ENCODE measurements at regions not wholly inside any gene's neighbourhood (a gene's known extent, or its start where the extent isn't known, plus 50 kb on each side); places are given as distances from the start of the nearest gene placed in this dataset.

- TF ChIP-seq, protein P1, sequence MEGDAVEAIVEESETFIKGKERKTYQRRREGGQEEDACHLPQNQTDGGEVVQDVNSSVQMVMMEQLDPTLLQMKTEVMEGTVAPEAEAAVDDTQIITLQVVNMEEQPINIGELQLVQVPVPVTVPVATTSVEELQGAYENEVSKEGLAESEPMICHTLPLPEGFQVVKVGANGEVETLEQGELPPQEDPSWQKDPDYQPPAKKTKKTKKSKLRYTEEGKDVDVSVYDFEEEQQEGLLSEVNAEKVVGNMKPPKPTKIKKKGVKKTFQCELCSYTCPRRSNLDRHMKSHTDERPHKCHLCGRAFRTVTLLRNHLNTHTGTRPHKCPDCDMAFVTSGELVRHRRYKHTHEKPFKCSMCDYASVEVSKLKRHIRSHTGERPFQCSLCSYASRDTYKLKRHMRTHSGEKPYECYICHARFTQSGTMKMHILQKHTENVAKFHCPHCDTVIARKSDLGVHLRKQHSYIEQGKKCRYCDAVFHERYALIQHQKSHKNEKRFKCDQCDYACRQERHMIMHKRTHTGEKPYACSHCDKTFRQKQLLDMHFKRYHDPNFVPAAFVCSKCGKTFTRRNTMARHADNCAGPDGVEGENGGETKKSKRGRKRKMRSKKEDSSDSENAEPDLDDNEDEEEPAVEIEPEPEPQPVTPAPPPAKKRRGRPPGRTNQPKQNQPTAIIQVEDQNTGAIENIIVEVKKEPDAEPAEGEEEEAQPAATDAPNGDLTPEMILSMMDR (IDR thresholded peaks at IDR 0.05; ENCODE audit: low read depth, low read length, missing input control): no peak
- TF ChIP-seq RAD21 (IDR thresholded peaks at IDR 0.05) (no peak), EGR1 (IDR thresholded peaks at IDR 0.05; ENCODE audit: low read depth in 2 of 2) (no peak), GABPA (IDR thresholded peaks at IDR 0.05 in 1 of 2, conservative IDR thresholded peaks at IDR 0.05 in 1 of 2) (no peak), RXRA (IDR thresholded peaks at IDR 0.05) (no peak), SP1 (IDR thresholded peaks at IDR 0.05) (no peak), REST (IDR thresholded peaks at IDR 0.05) (no peak), MAX (IDR thresholded peaks at IDR 0.05) (no peak), YY1 (IDR thresholded peaks at IDR 0.05) (no peak), HNF4G (IDR thresholded peaks at IDR 0.05) (no peak)
- TF ChIP-seq, protein P2, sequence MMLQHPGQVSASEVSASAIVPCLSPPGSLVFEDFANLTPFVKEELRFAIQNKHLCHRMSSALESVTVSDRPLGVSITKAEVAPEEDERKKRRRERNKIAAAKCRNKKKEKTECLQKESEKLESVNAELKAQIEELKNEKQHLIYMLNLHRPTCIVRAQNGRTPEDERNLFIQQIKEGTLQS (IDR thresholded peaks at IDR 0.05): no peak
- TF ChIP-seq, protein P3, sequence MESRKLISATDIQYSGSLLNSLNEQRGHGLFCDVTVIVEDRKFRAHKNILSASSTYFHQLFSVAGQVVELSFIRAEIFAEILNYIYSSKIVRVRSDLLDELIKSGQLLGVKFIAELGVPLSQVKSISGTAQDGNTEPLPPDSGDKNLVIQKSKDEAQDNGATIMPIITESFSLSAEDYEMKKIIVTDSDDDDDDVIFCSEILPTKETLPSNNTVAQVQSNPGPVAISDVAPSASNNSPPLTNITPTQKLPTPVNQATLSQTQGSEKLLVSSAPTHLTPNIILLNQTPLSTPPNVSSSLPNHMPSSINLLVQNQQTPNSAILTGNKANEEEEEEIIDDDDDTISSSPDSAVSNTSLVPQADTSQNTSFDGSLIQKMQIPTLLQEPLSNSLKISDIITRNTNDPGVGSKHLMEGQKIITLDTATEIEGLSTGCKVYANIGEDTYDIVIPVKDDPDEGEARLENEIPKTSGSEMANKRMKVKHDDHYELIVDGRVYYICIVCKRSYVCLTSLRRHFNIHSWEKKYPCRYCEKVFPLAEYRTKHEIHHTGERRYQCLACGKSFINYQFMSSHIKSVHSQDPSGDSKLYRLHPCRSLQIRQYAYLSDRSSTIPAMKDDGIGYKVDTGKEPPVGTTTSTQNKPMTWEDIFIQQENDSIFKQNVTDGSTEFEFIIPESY (IDR thresholded peaks at IDR 0.05): no peak
Measured at GRCh38 chr2:226115102-226115831, 684.4 kb downstream of the IRS1 start.

Measured in liver (tissue), 3 donors.